Medulla oblongata (tissue), 1 donor: ENCODE measurements at regions not wholly inside any gene's neighbourhood (a gene's known extent, or its start where the extent isn't known, plus 50 kb on each side); places are given as distances from the start of the nearest gene placed in this dataset.
A peak's percentile ranks its signal among the peaks of the same experiment; 100 is the strongest.

Source experiments
- DNase-seq: peaks from one replicate; pipeline ENCODE4 v3.0.0-alpha.2; 2015; ENCODE audit errors: extremely low spot score

DNA sequence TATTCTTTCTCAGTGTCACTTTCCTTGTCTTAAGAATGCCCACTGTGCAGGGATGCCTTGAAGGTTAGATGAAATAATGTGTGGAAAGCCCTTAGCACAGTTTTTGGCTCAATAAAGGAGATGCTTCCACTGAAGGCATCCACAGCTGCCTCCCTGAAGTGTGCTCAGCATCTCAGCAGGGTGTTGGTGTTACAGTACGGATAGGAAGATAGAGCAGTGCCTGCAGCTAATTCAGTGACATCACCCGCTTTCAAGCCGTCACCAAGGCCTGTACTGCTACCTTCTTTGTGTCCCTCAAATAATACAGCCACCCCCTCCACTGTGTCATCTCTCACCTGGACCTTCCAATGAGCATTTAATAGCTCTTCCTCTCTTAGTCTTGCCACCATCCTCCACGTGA is 59.0 kb downstream of the NDUFS5 start:
- no peak for DNase-seq

DNA sequence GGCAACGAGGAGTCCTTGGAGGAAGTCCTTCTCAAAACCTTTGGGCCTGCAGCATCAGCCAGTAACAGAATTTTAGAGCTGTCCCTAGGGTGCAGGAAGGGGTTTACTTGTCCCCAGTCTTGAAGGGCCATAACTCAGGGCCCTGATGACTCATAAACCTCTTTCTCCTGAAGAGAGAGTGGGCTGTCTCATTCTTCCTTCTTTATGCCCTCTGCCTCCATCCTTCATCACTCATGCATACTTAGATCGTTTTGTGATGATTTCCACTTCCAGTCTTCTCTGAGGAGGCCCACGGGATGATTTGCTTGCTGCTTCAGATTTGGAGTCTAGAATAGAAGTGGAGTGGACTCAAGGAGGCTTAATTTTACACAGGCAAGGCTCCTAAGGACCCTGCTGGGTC is 60.2 kb downstream of the NDUFS5 start:
- DNase-seq: no peak

DNA sequence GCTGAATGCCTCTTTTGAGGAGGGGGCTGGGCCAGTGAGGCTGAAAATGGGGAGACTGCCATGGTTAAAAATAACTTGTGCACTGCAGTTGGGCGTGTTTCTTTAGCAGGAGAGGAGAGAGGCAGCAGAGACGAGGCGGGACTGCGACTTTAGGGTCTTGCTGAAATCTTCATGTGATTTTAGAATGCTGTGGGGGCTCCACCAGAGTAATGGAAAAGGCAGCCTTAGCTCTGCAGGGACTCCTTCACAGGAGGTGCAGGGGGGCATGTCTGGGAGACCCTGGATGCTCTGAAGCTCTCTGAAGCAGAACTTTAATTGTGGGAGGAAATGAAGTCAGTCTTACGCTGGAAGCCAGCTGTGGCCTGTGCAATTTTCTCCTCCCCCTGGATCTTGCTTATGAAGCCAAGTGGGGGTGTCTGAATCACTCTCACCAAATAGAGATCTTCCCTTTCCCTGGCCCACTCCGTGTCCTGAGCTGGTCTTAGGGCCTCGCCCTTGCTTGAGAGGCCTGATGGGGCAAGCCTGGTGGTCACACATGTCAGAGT is 60.8 kb downstream of the NDUFS5 start:
- no peak for DNase-seq

DNA sequence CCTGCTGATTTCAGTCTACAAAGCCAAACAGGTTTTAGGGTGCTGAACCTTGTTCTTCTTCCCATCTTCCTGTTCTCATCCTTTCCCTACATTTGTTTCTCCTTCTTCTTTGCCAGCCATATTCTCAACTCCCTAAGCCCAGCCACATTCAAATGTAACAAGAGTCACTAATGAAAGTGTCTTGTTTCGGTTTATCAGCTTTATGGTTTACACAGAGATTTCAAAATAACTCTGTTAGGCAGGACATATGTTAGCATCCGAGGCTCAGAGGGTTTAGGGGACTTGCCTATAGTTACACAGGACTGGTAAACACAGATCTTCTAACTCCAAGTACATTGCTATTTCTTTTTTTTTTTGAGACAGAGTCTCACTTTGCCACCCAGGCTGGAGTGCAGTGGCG is 61.3 kb downstream of the NDUFS5 start:
- no peak for DNase-seq

DNA sequence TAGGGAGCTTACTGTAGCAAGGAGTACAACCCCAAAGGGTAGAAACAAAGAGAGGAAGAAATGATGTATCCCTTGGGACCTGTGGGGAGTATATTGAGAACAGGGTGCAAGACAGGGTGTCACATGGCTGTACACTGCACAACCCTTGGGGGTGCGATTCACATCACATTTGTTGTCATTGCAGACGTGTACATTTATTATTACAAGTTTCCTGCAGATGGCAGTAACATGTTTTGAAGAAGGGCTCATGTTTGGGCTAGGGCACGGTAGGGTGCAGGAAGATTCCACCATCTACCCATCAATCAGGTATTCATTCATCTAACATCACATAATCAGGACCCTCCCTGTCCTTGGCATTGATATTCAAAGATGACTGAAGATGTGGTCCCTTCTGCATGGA is 62.5 kb downstream of the NDUFS5 start:
- no peak for DNase-seq

DNA sequence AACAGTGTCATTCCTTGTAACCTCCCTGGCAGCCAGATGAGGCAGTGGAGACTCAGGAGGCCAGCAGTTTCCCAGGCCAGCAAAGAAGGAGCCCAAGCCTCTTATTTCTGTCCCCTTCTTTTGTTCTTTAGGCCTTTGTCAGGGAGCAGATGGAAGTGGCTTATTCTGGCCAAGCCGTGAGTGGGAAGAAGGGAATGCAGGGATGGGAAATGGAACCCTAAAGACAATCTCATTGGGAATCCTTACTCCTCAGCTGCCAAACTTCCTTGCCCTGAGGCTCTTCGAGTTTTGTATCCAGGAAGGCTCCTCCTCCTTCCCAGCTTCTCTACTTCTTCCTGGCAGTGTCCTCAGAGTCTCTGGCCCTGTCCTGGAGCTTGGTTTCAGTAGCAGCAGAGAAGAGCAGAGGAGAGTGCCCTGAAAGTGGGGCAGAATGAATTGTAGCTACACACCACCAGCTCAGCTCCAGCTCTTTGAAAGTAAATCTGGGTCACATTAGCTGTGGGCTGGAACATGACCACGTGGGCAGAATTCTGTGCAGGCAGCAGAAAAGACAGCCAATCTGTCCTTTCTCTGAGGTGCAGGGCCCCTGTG is 63.9 kb downstream of the NDUFS5 start:
- DNase-seq: peak; percentile 73

DNA sequence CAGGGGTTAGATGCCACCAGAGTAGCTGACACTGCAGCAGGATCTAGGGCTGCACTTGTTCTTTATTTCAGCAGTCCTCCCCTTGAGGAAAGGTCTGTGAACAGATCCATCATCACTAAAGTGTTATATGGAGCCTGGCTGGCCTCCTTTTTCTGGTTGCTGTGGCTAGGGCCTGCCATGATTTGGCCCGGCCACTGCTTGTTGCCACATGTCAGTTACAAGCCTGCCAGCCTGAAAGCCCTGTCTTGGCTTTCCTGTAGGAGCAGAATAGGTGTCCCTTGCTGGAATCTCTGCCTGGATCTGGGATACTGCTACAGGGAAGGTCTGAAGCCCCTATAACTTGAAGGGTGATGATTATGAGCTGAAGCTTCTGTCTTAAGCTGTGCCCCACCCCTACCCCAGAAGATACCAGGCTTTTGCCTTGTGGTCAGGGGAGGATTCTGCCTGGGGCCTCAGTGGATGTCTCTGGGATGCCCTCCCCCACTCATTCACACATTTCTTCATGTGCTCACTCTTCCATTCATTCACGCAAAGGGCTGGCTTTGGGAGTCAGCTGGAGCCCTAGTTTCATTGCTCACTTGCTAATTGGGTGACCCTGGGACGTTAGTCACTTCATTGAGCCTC is 64.7 kb downstream of the NDUFS5 start:
- DNase-seq: no peak

DNA sequence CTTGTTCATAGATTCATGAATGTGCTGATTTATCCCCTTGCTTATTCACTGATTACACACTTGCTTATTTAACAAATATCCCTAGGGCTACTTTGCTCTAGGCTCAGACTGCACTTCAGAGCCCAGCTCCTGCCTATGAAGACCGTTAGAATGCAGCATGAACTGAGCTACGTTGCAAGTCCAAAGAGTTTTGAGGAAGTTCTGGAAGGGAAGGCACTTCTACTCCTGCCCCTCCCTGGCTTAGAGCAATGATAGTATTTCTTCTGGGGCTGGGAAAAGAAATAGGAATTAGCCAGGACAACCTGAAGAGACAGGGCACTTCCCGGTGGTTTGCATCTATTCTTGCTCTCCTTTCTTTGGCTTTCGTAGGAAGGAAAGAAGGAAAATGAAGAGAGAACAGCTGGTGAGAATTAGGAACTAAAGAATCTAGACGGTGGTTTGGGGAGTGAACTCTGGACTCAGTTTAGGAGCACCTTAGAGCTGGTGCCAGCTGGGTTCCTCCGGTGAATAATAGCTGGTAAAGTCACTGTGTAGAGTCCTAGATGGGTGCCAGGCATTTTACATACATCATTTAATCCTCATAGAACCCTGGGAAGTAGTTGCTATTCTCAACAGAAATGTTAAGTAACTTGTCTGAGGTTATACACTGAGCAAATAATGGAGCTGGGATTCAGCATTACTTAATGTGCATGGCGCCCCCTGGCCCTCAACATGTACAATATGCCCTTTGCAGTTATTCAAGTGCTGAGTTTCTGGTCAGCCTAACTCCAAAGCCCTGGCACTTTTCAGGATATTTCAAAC is 65.9 kb downstream of the NDUFS5 start:
- peak; percentile 60 for DNase-seq

DNA sequence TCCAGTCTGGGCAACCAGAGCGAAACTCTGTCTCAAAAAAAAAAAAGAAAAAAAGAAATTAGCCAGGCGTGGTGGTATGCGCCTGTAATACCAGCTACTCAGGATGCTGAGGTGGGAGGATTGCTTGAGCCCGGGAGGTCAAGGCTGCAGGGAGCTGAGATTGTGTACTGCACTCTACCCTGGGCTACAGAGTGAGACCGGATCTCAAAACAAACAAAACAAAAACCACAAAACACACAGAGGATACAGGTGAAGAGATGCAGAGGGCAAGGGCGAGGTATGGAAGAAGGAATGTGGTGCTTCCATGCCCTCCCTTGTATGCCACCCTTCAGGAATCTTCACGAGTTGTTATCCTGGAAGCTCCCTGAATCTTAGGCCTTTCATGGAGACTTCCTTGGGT is 68.5 kb downstream of the NDUFS5 start:
- DNase-seq: no peak

DNA sequence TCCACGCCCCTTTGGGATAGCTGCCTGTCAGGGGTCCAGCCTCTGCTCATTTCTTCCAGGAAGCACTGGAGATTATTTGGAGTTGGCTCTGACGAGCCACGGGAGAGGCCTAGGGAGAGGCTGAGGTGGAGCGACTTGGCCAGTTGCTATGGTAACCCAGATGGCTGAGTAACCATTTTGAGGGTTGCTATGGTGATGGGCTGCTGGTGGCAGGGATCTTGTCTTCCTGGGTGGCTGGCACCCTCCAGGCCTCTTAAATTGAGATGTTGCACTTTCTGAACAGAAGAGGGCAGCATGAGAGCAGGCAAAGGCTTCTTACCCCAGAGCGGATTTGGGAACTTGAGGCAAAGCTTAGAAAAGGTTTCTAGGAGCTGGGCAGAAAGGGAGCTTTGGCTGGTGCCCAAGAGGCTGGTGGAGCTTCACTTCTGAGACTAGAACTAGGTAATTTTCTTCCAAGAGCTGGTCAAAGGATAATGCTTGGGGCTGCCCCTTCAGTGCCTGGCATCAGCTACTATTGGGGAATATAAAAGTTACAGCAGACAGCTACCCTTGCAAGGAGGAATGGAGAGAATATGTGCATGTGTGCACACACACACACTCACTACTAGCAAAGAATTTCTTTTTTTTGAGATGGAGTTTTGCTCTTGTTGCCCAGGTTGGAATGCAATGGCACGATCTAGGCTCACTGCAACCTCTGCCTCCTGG is 72.5 kb downstream of the NDUFS5 start:
- peak; percentile 92 for DNase-seq

DNA sequence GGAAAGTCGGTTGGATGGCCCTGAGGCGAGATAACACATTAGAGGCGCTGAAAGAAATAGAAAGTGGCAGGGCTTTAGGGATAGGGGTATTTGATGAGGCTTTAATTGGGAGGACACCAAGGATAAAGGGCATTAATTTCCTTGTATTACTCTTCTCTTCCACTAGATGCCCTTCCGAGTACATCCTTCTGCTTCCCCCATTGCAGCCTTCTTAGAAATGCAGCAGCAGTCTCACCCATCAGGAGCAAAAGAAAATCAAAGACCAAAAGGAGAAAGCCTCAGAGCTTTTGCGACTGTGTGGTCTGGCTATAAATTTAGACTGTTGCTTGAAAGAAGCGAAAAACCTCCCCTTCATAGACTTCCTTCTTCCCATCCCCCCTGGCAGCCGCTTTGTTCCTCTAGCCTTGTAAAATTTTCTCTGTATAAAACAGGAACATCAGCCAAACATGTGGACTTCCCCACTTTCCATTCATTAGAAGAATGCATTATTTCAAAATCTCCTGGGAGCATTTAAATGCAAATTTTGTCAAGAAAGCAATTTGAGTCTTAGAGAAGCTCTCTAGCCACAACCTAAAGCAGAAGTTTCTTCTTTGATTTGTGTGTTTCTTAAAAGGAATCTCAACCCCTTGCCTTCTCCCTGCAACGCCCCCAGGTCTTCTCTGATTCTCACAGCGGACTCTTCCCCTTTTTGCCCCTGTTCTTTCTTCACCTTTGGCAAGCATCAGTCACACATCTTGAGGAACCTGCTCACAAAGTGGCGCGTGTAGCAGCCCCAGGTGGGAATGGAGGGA is 76.6 kb downstream of the NDUFS5 start:
- DNase-seq: peak; percentile 93

DNA sequence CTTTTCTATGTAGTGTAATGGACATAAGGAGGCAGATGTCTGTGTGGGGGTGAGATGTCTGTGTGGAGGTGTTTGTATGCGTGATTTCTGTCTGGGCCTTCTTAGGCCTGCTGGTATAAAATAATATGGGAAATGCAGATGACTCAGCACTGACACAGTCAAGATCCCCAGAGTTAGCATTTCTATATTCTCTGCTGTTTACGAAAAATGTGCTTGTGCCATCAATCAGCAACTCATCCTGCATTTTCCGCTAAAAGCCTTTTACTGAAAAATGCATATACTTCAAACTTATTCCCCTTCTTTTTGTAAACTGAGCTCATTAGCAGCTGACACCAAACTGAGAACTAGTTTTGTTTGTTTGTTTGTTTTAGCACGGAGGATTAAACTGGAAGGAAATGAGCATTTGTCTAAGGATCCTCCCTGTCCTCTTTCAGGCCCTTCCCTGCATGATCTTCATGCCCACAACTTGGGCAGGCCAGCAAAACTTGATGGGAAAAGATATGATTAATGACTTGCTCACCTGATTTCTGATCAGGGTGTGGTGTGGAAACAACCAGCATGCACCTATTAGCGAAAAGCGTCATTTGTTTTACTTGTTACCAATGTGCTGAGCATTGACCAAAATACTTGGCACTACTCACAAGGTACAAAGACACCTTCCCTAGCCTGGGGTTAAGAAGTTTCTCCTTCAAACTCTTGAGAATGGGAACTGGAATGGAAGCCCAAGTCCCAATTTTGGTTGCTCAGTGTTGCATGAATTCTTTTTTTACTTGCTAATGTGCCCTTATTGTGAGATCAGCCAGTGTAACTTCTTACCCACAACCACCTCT is 77.4 kb downstream of the NDUFS5 start:
- peak; percentile 53 for DNase-seq

DNA sequence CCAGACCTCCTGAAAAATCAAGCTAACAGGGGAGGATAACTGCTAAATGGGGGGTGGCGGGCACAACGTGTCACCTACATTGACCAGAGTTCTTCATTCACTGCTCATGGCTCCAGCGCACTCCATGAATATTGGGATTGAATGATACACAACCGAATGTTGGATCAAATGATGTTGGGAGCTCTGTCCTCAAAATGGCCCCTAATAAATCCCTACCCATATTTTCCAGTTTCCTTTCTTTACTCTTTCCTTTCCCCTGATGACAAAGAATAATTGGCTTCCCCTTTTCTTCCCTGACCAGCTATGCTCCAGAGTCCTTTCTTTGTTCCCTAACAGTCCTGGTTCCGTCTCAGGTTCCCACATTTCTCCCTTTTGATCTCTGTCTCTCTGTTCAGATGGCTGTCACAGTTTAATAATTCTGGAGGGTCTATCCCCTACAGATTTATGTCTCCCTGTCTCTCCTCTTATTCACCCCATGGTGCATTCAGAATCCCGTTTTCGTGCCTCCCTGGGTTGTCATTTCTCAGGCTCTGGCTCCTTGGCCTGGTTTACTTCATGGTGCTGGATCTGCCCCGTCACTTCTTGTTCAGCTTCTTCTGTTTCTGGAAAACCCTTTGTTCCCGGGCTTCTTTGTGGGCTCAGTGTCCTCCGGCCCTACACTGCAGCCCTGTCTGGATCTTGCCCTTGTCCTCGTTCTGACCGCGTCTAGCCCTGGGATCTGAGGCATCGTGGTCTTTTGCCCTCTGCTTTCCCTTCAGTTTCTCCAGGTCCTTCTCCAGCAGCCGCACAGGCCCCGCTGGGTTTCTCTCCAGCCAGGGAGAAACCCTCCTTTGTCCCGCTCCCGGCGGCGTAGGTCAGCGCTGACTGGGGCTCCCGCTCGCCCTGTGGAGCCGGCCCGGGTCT is 78.3 kb downstream of the NDUFS5 start:
- DNase-seq: peak; percentile 53

DNA sequence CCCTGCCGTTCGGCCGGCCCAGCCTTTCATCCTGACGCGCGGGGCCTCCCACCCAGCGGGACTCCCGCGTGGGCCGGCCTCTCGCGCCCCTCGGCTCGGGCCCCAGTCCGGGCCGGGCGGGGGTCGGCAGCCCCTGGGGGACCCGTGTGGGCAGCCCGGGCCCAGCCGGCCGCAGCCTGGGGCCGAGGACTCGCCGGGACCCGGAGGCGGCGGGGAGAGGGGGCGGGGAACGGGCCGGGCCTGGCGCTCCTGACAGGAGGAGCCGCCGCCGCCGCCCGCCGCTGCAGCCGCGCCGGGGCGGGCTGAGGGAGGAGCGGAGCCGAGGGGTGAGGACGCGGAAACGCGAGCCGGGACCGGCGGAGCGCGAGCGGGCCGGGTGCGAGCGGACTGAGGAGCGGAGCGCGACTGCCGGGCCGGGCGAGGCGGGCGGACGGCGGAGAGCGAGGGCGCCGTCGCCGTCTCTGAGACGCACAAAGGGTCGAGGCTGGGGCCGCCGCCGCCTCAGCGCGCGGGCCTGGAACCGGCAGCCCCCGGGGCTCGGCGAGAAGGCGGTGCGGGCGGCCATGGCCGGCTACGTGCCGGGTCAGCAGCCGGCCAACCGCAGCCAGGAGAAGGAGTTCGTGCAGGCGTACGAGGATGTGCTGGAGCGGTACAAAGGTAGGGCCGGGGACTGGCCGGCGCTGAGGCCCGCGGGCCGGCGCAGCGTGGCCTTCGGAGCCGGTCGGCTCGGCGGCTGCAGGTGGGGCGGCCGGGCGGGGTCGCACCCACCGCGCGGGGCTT is 79.1 kb downstream of the NDUFS5 start:
- peak; percentile 51 for DNase-seq

DNA sequence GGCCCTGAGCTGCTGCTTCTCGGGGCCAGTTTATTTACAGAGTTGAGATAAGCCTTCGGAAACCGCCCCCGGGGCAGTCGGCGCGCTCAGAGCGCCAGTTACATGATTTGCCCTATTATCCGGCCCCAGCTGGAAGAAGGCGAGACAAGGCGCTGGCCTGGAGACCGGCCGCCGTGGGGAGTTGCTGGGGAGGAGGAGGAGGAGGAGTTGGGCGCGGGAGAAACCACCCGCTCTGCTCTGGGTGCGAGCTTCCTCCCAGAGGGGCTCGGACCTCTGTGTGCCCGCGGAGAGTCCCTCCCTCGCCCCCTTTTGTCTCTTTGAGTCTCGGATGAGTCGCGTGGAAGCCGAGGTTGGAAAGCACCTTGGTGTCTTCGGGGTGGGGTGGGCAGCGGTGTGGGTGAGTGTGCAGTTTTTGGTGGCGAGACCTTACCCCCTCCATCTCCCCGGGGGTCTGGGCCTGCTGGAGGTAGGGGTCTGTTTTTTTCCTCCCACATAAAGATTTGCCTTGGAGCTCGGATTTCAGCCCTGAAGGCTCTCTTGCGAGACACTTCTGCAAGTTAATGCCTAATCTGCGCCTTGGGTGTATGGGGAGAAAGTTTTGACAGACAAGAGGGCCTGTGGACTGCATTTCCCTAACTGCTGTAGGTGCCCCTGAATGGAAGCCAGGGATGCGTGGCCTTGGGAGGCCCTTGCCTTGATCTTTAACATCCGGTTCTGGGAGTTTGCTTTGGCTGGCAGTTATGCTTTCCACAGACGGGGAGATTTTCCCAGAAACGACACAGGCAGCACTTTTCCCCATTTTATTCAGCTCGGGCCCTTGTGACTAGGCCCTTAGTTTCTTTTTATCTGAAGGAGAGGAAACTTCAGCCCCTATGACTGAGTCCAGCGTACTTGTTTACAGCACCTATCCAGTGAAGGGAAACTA is 80.0 kb downstream of the NDUFS5 start:
- peak; percentile 57 for DNase-seq

DNA sequence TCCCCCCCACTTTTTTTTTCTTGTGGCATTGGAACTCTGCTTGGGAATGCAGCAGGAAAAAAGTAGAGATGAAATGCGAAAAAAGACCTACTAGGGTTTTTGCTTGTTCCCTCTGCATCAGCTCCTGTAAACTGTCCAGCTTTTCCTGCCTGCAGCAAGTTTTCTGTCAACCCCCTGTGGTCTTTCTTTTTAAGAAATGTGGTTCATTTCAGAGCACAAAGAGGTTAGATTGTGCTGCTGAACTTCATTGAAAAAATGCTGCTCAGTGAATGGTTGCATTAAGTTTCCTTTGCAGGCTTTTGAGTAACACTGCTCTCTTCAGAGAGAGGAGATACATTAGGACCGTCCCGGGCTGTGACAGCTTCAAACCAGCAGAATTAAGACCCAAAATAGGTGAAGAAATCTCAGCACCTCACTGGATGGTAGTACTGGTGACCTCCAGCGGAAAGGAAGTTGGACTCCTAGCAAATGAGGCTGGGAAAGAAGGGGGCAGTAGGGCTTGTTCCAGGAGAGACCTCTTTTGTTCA is 80.7 kb downstream of the NDUFS5 start:
- peak; percentile 34 for DNase-seq
